ENCODE measurements at regions not wholly inside any gene's neighbourhood (a gene's known extent, or its start where the extent isn't known, plus 50 kb on each side); places are given as distances from the start of the nearest gene placed in this dataset.
"Not testable (repeated sequence)": the region's sequence is repeated elsewhere in the genome, so short reads cannot be mapped to it uniquely, and the experiment has no call there.

- H3K36me3 ChIP-seq (ENCODE audit: control insufficient read depth, insufficient read depth, low read length); H3K4me1 ChIP-seq (ENCODE audit: control insufficient read depth, insufficient read depth, low read length); DNase-seq (ENCODE audit: low read depth in 4 of 6, low spot score in 6 of 6); H3K4me3 ChIP-seq (ENCODE audit: low read depth, low read length); H3K27me3 ChIP-seq (ENCODE audit: control insufficient read depth, insufficient read depth, low read length); H3K9me3 ChIP-seq (ENCODE audit: control insufficient read depth, insufficient read depth, low read length); H3K27ac ChIP-seq (ENCODE audit: low read depth, low read length): not testable (repeated sequence)
- 96% methylated on average over 12 of the region's 19 CpGs for whole genome bisulfite sequencing (ENCODE audit: insufficient coverage)
These were observed 83.1 kb upstream of the TFPI start for GRCh38 chr2:187637392-187637740.

GRCh38 chr2:187637771-187638170 is 83.5 kb upstream of the TFPI start:
- 87% methylated on average over 15 of the region's 20 CpGs for WGBS (ENCODE audit: insufficient coverage)

GRCh38 chr2:187638840-187639239 is 84.6 kb upstream of the TFPI start:
- Histone ChIP-seq H3K27ac (ENCODE audit: low read depth, low read length) (no peak overlapping the region), H3K27me3 (ENCODE audit: control insufficient read depth, insufficient read depth, low read length) (no peaks in the 10 kb centered on the region), H3K4me3 (ENCODE audit: low read depth, low read length) (no peak overlapping the region), H3K4me1 (ENCODE audit: control insufficient read depth, insufficient read depth, low read length) (no peaks in the 10 kb centered on the region), H3K9me3 (ENCODE audit: control insufficient read depth, insufficient read depth, low read length) (no peaks in the 10 kb centered on the region), H3K36me3 (ENCODE audit: control insufficient read depth, insufficient read depth, low read length) (no peaks in the 10 kb centered on the region)
- DNase-seq (ENCODE audit: low read depth in 4 of 6, low spot score in 6 of 6): no peak
- no CpG with 5 or more reads among the region's 1 CpG for WGBS (ENCODE audit: insufficient coverage)

More at GRCh38 chr2:187637771-187638170, 83.5 kb upstream of the TFPI start:
- not testable (repeated sequence) for H3K4me3 ChIP-seq (ENCODE audit: low read depth, low read length); H3K9me3 ChIP-seq (ENCODE audit: control insufficient read depth, insufficient read depth, low read length); H3K36me3 ChIP-seq (ENCODE audit: control insufficient read depth, insufficient read depth, low read length); H3K27me3 ChIP-seq (ENCODE audit: control insufficient read depth, insufficient read depth, low read length); DNase-seq (ENCODE audit: low read depth in 4 of 6, low spot score in 6 of 6); H3K27ac ChIP-seq (ENCODE audit: low read depth, low read length); H3K4me1 ChIP-seq (ENCODE audit: control insufficient read depth, insufficient read depth, low read length)

GRCh38 chr2:187640926-187641510 is 86.8 kb upstream of the TFPI start:
- DNase-seq (ENCODE audit: low read depth in 4 of 6, low spot score in 6 of 6): no peak
- H3K4me3 ChIP-seq (ENCODE audit: low read depth, low read length): no peak overlapping the region
- WGBS (ENCODE audit: insufficient coverage): 83% methylated on average over 1 of the region's 6 CpGs
- H3K27ac ChIP-seq (ENCODE audit: low read depth, low read length): no peak overlapping the region
- H3K27me3 ChIP-seq (ENCODE audit: control insufficient read depth, insufficient read depth, low read length): no peaks in the 10 kb centered on the region
- no peaks in the 10 kb centered on the region for H3K9me3 ChIP-seq (ENCODE audit: control insufficient read depth, insufficient read depth, low read length)
- H3K36me3 ChIP-seq (ENCODE audit: control insufficient read depth, insufficient read depth, low read length): no peaks in the 10 kb centered on the region
- no peaks in the 10 kb centered on the region for H3K4me1 ChIP-seq (ENCODE audit: control insufficient read depth, insufficient read depth, low read length)

GRCh38 chr2:187642498-187642897 is 88.3 kb upstream of the TFPI start:
- H3K4me3 ChIP-seq (ENCODE audit: low read depth, low read length): no peak overlapping the region
- H3K9me3 ChIP-seq (ENCODE audit: control insufficient read depth, insufficient read depth, low read length): no peaks in the 10 kb centered on the region
- WGBS (ENCODE audit: insufficient coverage): no CpG with 5 or more reads among the region's 4 CpGs
- no peak for DNase-seq (ENCODE audit: low read depth in 4 of 6, low spot score in 6 of 6)
- no peaks in the 10 kb centered on the region for H3K36me3 ChIP-seq (ENCODE audit: control insufficient read depth, insufficient read depth, low read length)
- no peaks in the 10 kb centered on the region for H3K4me1 ChIP-seq (ENCODE audit: control insufficient read depth, insufficient read depth, low read length)
- no peaks in the 10 kb centered on the region for H3K27me3 ChIP-seq (ENCODE audit: control insufficient read depth, insufficient read depth, low read length)
- H3K27ac ChIP-seq (ENCODE audit: low read depth, low read length): no peak overlapping the region

GRCh38 chr2:187644486-187644885 is 90.3 kb upstream of the TFPI start:
- Histone ChIP-seq H3K9me3 (ENCODE audit: control insufficient read depth, insufficient read depth, low read length) (no peaks in the 10 kb centered on the region), H3K4me1 (ENCODE audit: control insufficient read depth, insufficient read depth, low read length) (no peaks in the 10 kb centered on the region), H3K27me3 (ENCODE audit: control insufficient read depth, insufficient read depth, low read length) (no peaks in the 10 kb centered on the region), H3K4me3 (ENCODE audit: low read depth, low read length) (no peak overlapping the region), H3K27ac (ENCODE audit: low read depth, low read length) (no peak overlapping the region), H3K36me3 (ENCODE audit: control insufficient read depth, insufficient read depth, low read length) (no peaks in the 10 kb centered on the region)
- DNase-seq (ENCODE audit: low read depth in 4 of 6, low spot score in 6 of 6): no peak

GRCh38 chr2:187644981-187645380 is 90.7 kb upstream of the TFPI start:
- Histone ChIP-seq H3K27me3 (ENCODE audit: control insufficient read depth, insufficient read depth, low read length) (no peaks in the 10 kb centered on the region), H3K36me3 (ENCODE audit: control insufficient read depth, insufficient read depth, low read length) (no peaks in the 10 kb centered on the region), H3K9me3 (ENCODE audit: control insufficient read depth, insufficient read depth, low read length) (no peaks in the 10 kb centered on the region), H3K4me3 (ENCODE audit: low read depth, low read length) (no peak overlapping the region), H3K4me1 (ENCODE audit: control insufficient read depth, insufficient read depth, low read length) (no peaks in the 10 kb centered on the region), H3K27ac (ENCODE audit: low read depth, low read length) (no peak overlapping the region)
- no peak for DNase-seq (ENCODE audit: low read depth in 4 of 6, low spot score in 6 of 6)
- WGBS (ENCODE audit: insufficient coverage): no CpG with 5 or more reads among the region's 1 CpG

GRCh38 chr2:187646556-187646955 is 92.3 kb upstream of the TFPI start:
- H3K4me1 ChIP-seq (ENCODE audit: control insufficient read depth, insufficient read depth, low read length): no peaks in the 10 kb centered on the region
- H3K27me3 ChIP-seq (ENCODE audit: control insufficient read depth, insufficient read depth, low read length): no peaks in the 10 kb centered on the region
- no peaks in the 10 kb centered on the region for H3K9me3 ChIP-seq (ENCODE audit: control insufficient read depth, insufficient read depth, low read length)
- H3K27ac ChIP-seq (ENCODE audit: low read depth, low read length): no peak overlapping the region
- no CpG with 5 or more reads among the region's 1 CpG for WGBS (ENCODE audit: insufficient coverage)
- H3K36me3 ChIP-seq (ENCODE audit: control insufficient read depth, insufficient read depth, low read length): no peaks in the 10 kb centered on the region
- no peak overlapping the region for H3K4me3 ChIP-seq (ENCODE audit: low read depth, low read length)
- DNase-seq (ENCODE audit: low read depth in 4 of 6, low spot score in 6 of 6): peak in 1 of 6 donors; percentile 40

- Histone ChIP-seq H3K27me3 (ENCODE audit: control insufficient read depth, insufficient read depth, low read length) (no peaks in the 10 kb centered on the region), H3K4me1 (ENCODE audit: control insufficient read depth, insufficient read depth, low read length) (no peaks in the 10 kb centered on the region), H3K9me3 (ENCODE audit: control insufficient read depth, insufficient read depth, low read length) (no peaks in the 10 kb centered on the region), H3K27ac (ENCODE audit: low read depth, low read length) (no peak overlapping the region), H3K4me3 (ENCODE audit: low read depth, low read length) (no peak overlapping the region), H3K36me3 (ENCODE audit: control insufficient read depth, insufficient read depth, low read length) (no peaks in the 10 kb centered on the region)
- WGBS (ENCODE audit: insufficient coverage): 83% methylated on average over 2 of the region's 4 CpGs
- DNase-seq (ENCODE audit: low read depth in 4 of 6, low spot score in 6 of 6): peak in 1 of 6 donors; percentile 17
These were observed 100.3 kb upstream of the TFPI start for GRCh38 chr2:187654535-187654934.

GRCh38 chr2:187655001-187655400 is 100.8 kb upstream of the TFPI start:
- H3K27ac ChIP-seq (ENCODE audit: low read depth, low read length): no peak overlapping the region
- H3K27me3 ChIP-seq (ENCODE audit: control insufficient read depth, insufficient read depth, low read length): no peaks in the 10 kb centered on the region
- no CpG with 5 or more reads among the region's 9 CpGs for WGBS (ENCODE audit: insufficient coverage)
- no peak overlapping the region for H3K4me3 ChIP-seq (ENCODE audit: low read depth, low read length)
- no peak for DNase-seq (ENCODE audit: low read depth in 4 of 6, low spot score in 6 of 6)
- no peaks in the 10 kb centered on the region for H3K4me1 ChIP-seq (ENCODE audit: control insufficient read depth, insufficient read depth, low read length)
- no peaks in the 10 kb centered on the region for H3K9me3 ChIP-seq (ENCODE audit: control insufficient read depth, insufficient read depth, low read length)
- H3K36me3 ChIP-seq (ENCODE audit: control insufficient read depth, insufficient read depth, low read length): no peaks in the 10 kb centered on the region

Data from spinal cord (tissue), 9 donors.